Lung microvascular endothelial cell (primary cell): ENCODE measurements at regions not wholly inside any gene's neighbourhood (a gene's known extent, or its start where the extent isn't known, plus 50 kb on each side); places are given as distances from the start of the nearest gene placed in this dataset.

Experiments
- DNase-seq, 2 donors: peaks; one replicate each; pipeline versions ENCODE4 v3.0.0 to v3.0.0-alpha.2; 2010; ENCODE audit warnings: low read depth in 2 of 2

DNA sequence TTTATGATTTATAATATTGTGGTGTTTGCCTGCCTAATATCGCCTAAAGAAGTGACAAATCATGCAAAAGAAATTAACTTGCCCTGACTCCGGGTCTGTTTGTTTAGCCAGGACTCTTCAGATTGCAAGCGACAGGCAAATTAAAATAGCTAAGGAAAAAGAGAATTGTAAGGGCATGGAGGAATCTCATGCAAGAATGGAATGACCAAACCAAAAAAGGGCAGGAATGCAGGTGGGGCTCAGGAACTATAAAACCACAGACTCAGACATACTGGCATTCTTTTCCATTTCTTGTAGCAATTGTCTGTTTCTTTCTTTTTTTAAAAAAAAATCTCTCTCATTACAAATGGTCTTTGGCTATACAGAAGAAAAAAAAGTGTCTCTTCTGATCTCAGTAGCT, 188.1 kb upstream of the XYLT1 start:
- no peak for DNase-seq

DNA sequence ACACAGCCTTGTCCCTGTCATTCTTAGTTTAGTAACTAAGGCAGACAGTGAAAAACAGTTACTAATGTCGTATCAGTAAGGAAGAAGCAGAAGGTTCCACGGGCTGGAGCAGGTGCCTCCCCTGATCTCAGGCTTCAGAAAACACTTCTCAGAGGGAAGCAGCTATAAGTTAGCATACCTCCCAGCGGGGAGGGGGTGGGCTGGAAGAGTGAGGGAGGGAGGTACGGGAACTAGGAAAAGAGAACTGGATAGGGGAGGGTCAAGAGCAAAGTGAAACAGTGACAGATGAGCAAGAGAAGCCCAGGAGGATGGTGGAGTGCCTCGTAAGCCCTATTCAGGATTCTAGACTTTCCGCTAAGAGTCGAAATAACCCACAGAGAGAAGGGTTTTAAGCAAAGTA, 186.3 kb upstream of the XYLT1 start:
- DNase-seq = no peak

DNA sequence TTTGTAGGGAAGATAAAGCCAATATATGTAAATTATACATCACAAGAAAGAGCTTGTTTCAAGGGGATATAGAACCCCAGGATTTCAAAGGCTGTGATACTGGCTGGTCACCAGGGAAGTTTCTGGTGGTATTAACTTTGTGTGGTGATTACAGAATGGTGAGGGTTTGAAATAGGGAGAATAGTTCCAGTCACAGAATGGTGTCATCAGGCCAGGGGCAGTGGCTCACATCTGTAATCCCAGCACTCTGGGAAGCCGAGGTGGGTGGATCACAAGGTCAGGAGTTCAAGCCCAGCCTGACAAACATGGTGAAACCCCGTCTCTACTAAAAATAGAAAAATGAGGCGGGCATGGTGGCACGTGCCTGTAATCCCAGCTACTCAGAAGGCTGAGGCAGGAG, 183.8 kb upstream of the XYLT1 start:
- DNase-seq = no peak

DNA sequence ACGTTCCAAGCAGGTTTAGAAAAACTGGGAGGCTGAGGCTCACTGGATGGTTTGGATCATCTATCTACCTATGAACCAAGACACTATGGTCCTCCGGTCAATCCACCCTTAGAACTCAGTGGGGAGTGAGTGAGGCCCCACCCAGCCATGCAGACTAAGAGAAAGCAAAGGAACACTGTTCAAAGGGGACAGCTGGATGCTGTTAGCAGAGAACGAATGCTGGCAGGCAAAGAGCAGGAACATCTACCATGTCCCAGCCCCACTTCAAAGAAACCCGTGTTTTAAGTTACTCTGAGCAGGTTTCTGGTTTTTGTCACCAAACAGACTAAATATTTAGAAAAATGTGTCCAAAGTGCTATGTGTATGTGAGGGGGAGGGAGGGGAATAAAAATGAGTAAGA, 183.4 kb upstream of the XYLT1 start:
- DNase-seq = no peak

DNA sequence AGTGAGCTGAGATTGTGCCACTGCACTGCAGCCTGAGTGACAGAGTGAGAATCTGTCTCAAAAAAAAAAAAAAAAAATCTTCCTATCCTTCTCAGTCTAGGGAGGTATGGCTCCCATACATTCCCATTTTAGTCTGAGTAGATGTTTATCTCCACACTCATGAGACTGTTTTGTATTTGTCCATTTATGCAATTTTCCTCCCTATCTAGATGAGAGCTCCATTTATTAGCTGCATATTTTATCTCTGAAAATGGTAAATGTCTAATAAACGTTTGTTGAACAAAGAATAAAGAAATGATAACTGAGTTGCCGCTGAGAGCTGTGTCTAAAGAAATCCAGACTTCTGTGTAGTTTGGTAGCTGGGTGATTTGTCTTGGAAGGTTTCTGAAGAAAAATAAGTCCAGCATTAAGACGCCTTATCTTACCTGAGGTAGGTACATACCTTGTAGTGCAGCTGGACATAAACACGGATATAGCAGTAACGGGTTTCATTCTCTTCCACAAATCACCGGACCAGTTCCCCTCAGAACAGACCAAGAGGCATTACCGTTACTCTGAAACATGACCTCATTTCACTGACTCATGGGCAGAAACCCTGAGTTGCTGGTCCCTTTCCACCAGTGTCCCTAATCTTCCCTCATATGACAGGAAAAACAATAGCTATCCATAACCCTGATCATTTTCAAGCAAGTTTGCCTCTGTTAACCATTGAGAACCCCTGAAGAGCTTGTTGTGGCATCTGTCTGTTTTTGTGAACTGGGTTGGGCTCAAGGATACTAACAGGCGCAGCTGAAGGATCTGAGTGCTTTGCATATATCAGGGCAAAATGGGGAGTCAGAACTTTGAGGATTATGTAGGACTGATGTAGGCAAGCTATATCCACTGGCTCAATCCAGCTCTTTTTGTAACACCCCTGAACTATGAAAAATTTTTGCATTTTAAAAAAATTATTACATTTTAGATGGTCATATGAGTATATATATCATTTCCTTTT, 177.4 kb upstream of the XYLT1 start:
- no peak for DNase-seq

DNA sequence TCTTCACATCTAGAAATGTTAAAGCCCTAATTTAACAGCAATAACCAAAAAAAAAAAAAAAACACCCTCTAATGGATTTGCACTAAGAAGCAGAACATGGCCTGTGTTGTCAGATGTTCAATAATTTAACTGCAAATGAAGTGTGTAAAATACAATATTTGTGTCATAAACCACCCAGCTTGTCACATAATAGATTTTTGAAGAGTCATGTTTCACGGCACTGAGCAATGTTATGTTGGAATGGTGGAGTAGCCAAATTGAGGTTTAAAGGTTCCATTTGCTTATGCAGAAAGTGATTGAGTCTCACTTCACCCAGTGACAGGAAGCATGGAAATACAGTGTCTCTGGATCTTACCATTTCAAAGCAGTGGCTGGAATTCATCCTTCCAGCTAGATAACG, 173.2 kb upstream of the XYLT1 start:
- DNase-seq = no peak

DNA sequence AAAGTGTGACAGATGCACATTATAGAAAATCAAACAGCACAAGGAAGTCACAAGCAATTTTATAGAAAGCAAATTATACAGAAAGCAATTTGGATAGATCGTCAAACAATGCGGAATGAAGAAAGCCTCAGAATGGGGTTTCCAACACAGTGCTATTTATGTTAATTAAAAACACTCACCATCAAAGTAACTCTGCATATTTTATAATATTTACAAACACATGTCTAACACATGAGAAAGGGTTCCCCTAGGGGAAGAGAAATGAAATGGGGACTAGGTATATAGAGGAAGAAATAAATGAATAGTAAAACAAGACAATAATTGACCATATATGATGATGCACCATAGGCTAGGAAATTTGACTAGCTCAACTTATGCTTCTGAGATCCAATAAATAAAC, 171.2 kb upstream of the XYLT1 start:
- no peak for DNase-seq

DNA sequence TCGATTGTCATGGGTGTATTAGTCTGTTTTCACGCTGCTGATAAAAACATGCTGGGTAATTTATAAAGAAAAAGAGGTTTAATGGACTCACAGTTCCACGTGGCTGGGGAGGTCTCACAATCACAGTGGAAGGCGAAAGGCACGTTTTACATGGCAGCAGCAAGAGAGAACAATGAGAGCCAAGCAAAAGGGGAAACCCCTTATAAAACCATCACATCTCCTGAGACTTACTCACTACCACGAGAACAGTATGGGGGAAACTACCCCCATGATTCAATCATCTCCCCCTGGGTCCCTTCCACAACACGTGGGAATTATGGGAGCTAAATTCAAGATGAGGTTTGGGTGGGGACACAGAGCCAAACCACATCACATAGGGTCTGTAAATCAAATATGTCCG, 167.4 kb upstream of the XYLT1 start:
- no peak for DNase-seq

DNA sequence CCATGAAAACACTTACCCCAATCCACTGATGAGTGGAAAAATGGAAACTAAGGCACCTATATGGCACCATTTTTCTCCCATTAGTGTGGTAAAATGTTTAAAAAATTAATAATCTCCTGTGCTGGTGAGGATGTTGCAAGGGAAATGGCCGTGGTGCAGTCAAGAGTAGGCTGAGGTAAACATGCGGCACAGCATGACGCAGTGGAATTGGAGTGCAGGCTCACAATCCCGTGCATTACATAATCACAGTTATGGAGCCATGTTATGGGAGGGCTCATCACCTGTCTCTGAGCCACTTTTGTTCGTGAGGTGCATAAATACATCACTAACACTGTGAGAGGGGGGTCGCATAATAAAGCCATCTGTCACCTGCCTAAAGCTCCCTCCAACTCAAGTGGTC, 164.4 kb upstream of the XYLT1 start:
- DNase-seq = no peak

DNA sequence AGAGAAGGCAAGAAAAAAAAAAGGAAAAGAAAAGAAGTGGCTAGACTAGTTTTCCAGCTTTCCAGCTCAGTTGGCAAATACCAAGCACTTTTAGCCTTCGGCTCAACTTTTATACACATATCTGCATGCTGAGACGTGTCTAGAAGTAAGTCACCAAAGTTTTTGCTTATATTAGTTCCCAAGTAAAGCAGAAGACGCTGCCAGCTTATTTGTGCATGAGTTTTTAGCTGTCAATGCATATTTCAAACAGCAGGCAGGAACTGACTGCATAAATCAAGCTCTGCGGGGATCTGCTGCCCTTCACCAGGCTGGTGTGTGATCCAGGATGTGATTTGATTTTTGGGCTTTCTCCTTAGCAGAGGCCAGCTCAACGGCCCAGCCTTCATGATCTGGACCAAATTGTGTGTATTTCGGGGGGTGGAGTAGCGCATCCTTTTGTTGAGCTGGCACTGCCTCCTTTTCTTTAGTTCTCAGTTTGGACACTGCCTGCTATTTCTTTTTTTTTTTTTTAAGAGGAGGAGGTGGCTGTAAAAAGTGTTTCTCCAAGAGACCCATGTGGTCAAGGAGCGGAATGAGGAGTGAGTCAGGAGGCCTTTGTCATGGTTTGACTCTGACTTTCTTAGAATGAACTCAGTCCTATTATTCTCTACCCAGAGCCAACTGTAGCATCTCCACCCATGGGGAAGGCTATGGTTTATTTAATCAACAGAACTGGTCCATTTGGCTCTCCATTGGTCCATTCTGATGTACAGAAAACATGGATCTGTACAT, 162.6 kb upstream of the XYLT1 start:
- no peak for DNase-seq

DNA sequence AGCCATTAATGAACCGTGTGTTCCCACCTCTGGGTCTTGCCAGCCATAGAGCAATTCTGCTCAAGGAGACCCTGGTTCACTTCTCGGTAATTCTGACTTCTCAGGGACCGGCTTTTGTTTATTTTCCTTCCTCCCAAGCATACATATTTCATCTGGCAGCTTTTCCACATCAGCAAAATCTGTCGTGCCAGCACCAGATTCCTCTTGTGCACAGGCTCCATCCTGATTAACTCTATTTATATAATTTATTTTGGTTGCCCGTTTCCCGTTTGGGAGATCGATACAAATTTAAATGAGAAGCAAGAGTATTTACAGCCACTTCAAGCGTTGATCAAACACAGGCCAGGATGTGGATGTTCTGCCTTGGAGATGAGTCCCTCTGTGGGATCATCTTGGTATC, 161.9 kb upstream of the XYLT1 start:
- no peak for DNase-seq

DNA sequence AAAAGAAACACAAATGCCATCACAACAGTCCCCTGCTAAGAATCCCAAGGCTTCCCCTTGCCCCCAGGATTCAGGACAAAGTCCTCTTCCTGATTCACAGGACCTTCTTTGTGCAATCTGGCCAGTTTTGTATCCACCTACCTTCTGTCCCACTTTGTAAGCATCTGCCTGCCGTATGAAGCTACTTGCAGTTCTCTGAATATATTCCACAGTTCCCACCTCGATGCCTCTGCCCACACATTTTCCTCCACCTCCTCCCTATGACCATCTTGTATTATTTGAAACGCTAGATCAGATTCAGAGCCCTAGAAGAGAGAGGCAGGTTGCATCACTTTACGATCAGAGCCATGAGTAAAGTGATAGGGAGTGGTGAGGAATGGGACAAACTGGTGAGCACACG, 159.2 kb upstream of the XYLT1 start:
- no peak for DNase-seq

DNA sequence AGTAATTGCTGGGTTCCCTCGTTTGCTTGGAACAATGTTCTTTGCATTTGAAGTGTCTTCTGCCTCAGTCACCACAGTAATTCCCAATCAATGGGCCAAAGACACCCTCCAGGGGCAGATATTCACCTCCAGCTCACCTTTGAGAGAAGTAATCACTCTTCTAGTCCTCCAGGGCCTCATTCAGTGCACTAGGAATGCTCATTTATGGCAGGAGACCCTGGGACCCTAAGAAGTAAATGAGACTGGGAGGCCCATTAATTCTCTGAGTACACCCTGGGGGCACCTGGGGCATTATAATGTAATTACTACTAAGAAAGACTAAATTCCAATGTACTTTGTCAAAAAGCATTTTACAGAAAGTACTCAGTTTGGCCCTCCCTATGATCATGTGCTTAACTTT, 158.2 kb upstream of the XYLT1 start:
- DNase-seq = no peak

DNA sequence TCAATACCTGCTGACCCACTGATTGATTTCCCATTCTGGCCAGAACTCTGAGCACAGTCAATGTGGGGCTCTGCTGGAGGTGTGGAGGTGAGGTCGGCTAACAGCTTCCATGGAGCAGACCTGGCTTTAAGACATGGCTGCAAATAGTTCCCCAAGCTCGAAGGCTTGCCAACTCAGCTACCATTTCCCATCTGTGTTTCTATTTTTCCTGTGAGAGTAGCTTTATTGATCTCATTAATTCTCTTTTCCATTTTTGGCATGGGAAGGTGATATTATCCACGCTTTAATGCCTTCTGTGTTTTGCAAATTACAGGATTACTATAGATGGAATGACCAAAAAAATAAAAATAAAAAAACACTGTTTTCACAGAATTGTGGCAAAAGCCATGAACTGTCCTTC, 151.6 kb upstream of the XYLT1 start:
- no peak for DNase-seq

DNA sequence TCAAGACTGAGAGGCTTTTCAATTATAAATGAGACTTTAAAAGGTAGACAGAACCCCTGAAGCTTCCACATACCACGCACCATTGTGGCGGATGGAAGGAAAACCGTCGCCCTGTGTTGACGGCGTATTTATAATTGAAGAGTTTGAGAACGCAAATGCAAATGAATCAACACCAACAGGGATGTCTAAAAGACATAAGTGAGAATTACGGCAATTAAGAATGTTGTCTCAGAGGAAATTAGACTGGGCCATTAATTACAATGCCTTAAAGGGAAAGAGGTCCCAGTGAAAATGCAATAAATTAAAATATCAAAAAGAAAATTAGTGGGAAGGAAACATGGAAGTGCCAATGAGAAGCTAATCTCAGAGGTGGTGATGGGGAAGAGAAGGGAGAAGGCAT, 148.5 kb upstream of the XYLT1 start:
- no peak for DNase-seq

DNA sequence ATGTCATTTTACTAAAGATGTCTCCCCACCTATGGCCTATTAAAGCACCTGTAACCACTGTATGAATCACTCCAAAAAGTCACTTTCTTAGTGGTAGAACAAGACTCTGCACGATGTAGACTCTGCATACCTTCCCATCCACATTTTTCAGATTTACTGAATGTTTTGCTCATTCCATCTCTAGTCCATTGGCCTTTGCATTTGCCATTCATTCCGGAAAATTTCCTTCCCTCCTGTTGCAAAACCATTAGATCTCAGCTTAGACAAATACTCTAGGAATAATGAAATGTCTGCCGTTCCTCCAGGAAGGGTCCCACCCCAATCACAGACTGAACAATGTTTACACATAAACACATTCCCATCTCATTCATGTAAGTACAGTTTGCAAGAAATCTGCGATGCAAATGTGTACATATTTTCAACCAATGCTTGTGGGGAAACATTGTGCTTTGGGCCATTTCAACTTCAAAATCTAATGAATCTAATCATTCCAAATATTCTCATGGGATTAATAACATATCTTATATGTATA, 146.3 kb upstream of the XYLT1 start:
- no peak for DNase-seq

DNA sequence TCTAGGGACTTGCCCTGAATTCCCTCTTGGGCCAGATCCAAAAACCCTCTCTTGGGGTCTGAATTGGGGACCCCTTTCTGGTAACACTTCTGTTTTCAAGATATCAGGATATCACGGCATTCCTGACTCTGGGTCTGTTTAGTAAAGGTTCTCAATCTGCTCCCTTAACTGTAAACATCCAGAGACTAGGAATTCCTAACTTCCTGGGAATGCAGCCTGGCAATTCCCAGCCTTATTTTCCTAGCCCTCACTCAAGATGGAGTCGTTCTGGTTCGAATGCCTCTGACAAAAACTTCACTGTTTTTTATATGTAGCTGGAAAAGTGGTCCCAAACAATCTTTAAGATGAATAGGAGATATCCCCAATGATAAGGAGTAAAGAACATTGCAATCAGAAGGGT, 141.6 kb upstream of the XYLT1 start:
- DNase-seq = no peak

DNA sequence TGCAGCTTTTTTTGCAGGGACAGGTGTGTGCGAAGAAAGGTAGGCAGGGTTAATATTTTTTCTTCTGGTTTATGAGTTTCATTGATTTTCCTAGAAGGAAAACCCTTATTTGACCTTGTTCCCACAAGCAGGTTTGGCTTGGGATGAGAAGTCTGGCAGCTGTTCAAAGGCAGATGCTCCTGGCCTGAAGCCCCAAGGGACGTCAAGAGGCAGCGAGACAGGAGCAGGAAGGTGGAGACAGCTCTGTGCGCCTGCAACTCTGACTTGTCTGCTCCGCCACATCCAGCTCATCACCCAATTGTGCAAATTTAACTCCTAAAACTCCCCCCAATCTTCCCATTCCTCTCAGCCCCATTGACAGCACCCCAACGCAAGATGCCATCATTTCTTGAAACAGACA, 136.8 kb upstream of the XYLT1 start:
- no peak for DNase-seq

DNA sequence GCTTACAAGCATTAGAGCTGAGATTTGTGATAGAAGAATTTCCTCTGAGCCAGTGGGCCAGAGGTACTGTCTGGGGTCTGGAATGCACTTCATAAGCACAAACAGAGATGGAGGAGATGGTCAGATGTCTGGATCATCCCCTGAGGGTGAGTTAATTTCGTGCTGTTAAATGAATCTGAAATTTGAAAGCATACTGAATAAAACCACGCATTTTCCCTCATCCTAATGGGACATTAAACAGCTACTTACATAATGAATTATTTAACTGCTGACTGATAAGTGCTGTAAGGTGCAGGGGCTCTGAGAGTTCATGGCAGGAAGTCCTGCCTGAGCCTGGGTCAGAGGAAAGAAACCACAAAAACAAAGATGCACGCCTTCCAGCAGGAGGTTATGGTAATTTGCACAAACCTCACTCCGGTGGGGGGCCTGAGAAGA, 136.3 kb upstream of the XYLT1 start:
- no peak for DNase-seq

DNA sequence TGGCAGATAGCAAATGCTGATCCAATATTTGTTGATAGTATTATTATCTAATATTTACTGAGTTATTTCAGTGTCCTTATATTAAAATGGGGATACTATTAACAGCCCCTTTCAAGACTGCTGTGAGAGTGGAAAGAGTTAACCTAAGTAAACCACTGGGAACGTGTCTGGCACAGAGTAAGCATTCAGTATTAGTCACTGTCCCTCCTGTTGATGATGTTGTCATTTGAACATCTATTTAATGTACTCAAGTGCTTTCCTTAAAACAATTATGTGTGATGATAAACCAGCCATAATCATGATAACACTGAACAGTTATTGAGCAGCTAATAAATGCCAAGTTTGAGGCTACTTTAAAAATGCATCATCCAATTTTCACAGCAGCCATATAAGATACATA, 135.7 kb upstream of the XYLT1 start:
- no peak for DNase-seq

DNA sequence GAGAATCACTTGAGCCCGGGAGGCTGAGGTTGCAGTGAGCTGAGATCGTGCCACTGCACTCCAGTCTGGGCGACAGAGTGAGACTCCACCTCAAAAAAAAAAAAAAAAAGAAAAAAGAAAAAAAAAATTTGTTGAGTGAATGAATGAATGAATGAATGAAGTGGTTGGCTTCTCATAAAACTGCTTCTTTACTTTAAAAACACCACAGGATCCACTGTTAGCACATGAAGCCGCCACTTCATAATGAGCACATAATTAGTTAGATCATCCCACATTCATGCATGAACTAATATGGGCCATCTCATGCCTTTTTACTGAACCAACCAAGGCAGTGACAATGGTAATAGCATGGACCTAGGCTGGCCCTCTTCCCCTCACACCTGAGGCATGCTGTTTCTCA, 135.0 kb upstream of the XYLT1 start:
- no peak for DNase-seq

DNA sequence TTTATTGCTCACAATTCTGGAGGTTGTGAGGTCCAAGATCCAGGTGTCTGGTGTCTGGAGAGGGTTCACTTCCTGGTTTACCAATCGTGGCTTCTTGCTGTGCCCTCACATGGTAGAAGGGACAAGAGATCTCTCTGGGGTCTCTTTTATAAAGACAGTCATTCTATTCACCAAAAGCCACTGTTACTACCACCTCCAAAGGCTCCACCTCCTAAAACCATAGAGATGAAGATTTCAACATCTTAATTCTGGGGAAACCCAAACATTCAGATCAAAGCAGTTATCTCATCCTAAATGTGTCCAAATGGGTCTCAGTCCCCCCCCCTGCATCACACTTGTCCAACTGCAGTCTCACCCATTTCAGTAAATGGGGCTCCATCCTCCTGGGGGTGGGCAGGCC, 132.9 kb upstream of the XYLT1 start:
- DNase-seq = no peak

DNA sequence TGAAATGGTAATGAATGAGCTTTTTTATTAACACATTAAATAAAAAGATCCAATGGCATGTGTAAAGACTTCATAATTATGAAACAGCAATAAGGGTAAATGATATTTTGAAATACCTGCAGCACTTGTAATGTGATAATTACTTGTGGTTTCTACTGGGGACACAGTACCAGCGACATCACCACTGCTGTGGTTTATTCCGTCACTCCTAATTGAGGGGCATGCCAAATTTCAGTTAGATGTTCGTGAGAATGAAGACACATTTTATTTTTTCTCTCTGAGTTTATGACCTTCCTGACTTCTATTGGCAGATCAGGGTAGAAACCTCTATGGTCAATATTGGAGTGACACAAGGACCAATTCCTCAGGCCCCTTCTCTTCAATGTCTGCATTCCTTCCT, 131.9 kb upstream of the XYLT1 start:
- no peak for DNase-seq
